Panc1 (cell line): ENCODE measurements at regions not wholly inside any gene's neighbourhood (a gene's known extent, or its start where the extent isn't known, plus 50 kb on each side); places are given as distances from the start of the nearest gene placed in this dataset.

Experiments
- ATAC-seq: fragments of 200-7000 bp; cut with Tn5 transposase; 2 replicates; pipeline ENCODE4 v1.9.1; 2020; ENCODE audit warnings: mild to moderate bottlenecking, moderate library complexity
- BruUV-seq: library from RNA; stranded (reverse); fragments of 400-500 nt; replicated peaks from 2 replicates; lab custom pipeline; 2021; lab: Mats Ljungman, UMichigan
- CTCF ChIA-PET: fragments of 300-600 bp; sonication (Branson Sonifier 250); formaldehyde crosslinking; loops from one replicate; lab custom pipeline; 2022; ENCODE audit warnings: antibody characterized with exemption; lab: Charles Lee
- POLR2A ChIA-PET: fragments of 300-600 bp; sonication (Branson Sonifier 250); formaldehyde crosslinking; loops from one replicate; lab custom pipeline; 2022; ENCODE audit warnings: antibody characterized with exemption; lab: Charles Lee
- DNase-seq: peaks from one replicate; pipeline ENCODE4 v3.0.0-alpha.2; 2010; ENCODE audit warnings: low read depth, low spot score
- H3K27ac ChIP-seq: 2 replicates; pipeline ENCODE4 v1.5.1; 2011; ENCODE audit warnings: mild to moderate bottlenecking, low read length, inconsistent platforms
- H3K27me3 ChIP-seq: fragments of 200-500 bp; sonication (Bioruptor generic); 2 replicates; pipeline ENCODE4 v1.6.0; 2014; ENCODE audit warnings: low read length, inconsistent platforms; ENCODE audit not compliant: control insufficient read depth, insufficient read depth
- H3K36me3 ChIP-seq: fragments of 200-500 bp; sonication (Bioruptor generic); 2 replicates; pipeline ENCODE4 v1.5.1; 2014; ENCODE audit warnings: inconsistent platforms, mild to moderate bottlenecking, low read length, moderate library complexity; ENCODE audit not compliant: control insufficient read depth, insufficient read depth
- H3K4me1 ChIP-seq: 2 replicates; pipeline ENCODE4 v1.5.1; 2011; ENCODE audit warnings: inconsistent platforms, mild to moderate bottlenecking, low read length, moderate library complexity; ENCODE audit not compliant: control insufficient read depth, insufficient read depth
- H3K4me3 ChIP-seq, 2 experiments: 2 replicates each; pipeline ENCODE4 v1.5.1; 2011 to 2012; ENCODE audit warnings: low read depth in 2 of 2, low read length in 2 of 2, mild to moderate bottlenecking in 2 of 2, inconsistent platforms in 1 of 2, moderate library complexity in 1 of 2
- H3K9me3 ChIP-seq: fragments of 200-500 bp; sonication (Bioruptor generic); 2 replicates; pipeline ENCODE4 v1.5.1; 2014; ENCODE audit warnings: low read depth, mild to moderate bottlenecking, inconsistent platforms, low read length, moderate library complexity; ENCODE audit not compliant: control insufficient read depth, insufficient read depth
- POLR2AphosphoS5 ChIP-seq: IDR thresholded peaks from 2 replicates; pipeline ENCODE4 v1.6.1; 2012; ENCODE audit warnings: mild to moderate bottlenecking, low read depth, low read length, moderate library complexity
- SIN3A ChIP-seq: IDR thresholded peaks from 2 replicates; pipeline ENCODE4 v1.6.1; 2012; ENCODE audit warnings: low read depth, mild to moderate bottlenecking, low read length, moderate library complexity, borderline replicate concordance; ENCODE audit not compliant: insufficient read depth
- TCF7L2 ChIP-seq: IDR thresholded peaks from 2 replicates; pipeline ENCODE4 v1.6.1; 2011; ENCODE audit warnings: mild to moderate bottlenecking, low read depth, low read length, inconsistent platforms
- in situ Hi-C: cut with HindIII; loops from 2 replicates; pipeline ENCODE4 v1.10.0; 2016; ENCODE audit warnings: low sequenced_read_pairs, low pct_unique_long_range_greater_than_20kb
- intact Hi-C: fragments of 100-400 bp; cut with micrococcal nuclease; formaldehyde crosslinking; loops from one replicate; pipeline ENCODE4 v1.10.0; 2022; ENCODE audit not compliant: unreplicated experiment
- TF ChIP-seq, protein P1 (sequence below): fragments of 450-650 bp; IDR thresholded peaks from 2 replicates; pipeline ENCODE4 v1.5.1; 2017; ENCODE audit warnings: mild to moderate bottlenecking
- TF ChIP-seq, protein P2 (sequence below), 2 experiments: IDR thresholded peaks; 2 replicates each; pipeline ENCODE4 v1.6.1; 2011 to 2012; ENCODE audit warnings: low read depth in 2 of 2, control low read depth in 1 of 2, low read length in 1 of 2, mild to moderate bottlenecking in 1 of 2, moderate library complexity in 1 of 2; ENCODE audit not compliant: insufficient read depth in 1 of 2

DNA sequence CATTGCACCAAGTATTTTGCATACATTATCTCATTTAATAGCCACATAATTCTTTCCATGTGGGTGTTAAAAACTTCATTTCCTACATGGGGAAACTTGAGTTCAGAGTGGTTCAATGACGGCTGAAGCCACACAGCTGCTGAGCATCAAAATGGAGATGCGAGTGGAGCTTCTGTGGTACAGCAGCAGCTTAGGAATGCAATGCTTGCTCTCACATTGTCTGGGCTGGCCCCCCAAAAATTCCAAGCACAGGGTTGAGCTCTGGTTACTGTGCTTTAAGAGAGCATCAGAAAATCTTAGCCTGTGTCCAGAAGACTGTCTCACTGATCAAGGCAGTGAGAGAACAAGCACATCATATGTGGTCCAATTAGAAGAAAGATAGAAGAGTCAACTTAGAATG is 57.4 kb upstream of the GADL1 start:
- H3K4me1 ChIP-seq, result no peaks in the 10 kb centered on the region
- H3K27ac ChIP-seq, result no peak overlapping the region
- no peaks in the 10 kb centered on the region for H3K27me3 ChIP-seq
- TF ChIP-seq, protein P1, sequence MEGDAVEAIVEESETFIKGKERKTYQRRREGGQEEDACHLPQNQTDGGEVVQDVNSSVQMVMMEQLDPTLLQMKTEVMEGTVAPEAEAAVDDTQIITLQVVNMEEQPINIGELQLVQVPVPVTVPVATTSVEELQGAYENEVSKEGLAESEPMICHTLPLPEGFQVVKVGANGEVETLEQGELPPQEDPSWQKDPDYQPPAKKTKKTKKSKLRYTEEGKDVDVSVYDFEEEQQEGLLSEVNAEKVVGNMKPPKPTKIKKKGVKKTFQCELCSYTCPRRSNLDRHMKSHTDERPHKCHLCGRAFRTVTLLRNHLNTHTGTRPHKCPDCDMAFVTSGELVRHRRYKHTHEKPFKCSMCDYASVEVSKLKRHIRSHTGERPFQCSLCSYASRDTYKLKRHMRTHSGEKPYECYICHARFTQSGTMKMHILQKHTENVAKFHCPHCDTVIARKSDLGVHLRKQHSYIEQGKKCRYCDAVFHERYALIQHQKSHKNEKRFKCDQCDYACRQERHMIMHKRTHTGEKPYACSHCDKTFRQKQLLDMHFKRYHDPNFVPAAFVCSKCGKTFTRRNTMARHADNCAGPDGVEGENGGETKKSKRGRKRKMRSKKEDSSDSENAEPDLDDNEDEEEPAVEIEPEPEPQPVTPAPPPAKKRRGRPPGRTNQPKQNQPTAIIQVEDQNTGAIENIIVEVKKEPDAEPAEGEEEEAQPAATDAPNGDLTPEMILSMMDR, result no peak
- TF ChIP-seq, protein P2, sequence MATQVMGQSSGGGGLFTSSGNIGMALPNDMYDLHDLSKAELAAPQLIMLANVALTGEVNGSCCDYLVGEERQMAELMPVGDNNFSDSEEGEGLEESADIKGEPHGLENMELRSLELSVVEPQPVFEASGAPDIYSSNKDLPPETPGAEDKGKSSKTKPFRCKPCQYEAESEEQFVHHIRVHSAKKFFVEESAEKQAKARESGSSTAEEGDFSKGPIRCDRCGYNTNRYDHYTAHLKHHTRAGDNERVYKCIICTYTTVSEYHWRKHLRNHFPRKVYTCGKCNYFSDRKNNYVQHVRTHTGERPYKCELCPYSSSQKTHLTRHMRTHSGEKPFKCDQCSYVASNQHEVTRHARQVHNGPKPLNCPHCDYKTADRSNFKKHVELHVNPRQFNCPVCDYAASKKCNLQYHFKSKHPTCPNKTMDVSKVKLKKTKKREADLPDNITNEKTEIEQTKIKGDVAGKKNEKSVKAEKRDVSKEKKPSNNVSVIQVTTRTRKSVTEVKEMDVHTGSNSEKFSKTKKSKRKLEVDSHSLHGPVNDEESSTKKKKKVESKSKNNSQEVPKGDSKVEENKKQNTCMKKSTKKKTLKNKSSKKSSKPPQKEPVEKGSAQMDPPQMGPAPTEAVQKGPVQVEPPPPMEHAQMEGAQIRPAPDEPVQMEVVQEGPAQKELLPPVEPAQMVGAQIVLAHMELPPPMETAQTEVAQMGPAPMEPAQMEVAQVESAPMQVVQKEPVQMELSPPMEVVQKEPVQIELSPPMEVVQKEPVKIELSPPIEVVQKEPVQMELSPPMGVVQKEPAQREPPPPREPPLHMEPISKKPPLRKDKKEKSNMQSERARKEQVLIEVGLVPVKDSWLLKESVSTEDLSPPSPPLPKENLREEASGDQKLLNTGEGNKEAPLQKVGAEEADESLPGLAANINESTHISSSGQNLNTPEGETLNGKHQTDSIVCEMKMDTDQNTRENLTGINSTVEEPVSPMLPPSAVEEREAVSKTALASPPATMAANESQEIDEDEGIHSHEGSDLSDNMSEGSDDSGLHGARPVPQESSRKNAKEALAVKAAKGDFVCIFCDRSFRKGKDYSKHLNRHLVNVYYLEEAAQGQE (IDR thresholded peaks at IDR 0.05; ENCODE audit: insufficient read depth in 1 of 2, low read depth in 2 of 2, low read length in 1 of 2), result no peak
- TF ChIP-seq TCF7L2 (no peak), SIN3A (no peak), POLR2AphosphoS5 (no peak)
- CTCF ChIA-PET, result no interaction called here
- BruUV-seq, result no TSS peak
- POLR2A ChIA-PET, result no interaction called here
- H3K9me3 ChIP-seq, result no peaks in the 10 kb centered on the region
- intact Hi-C loops, result no loop called here
- no peaks in the 10 kb centered on the region for H3K36me3 ChIP-seq
- no peak for DNase-seq
- no peak overlapping the region for H3K4me3 ChIP-seq
- ATAC-seq, result no peak
- in situ Hi-C loops, result no loop called here

DNA sequence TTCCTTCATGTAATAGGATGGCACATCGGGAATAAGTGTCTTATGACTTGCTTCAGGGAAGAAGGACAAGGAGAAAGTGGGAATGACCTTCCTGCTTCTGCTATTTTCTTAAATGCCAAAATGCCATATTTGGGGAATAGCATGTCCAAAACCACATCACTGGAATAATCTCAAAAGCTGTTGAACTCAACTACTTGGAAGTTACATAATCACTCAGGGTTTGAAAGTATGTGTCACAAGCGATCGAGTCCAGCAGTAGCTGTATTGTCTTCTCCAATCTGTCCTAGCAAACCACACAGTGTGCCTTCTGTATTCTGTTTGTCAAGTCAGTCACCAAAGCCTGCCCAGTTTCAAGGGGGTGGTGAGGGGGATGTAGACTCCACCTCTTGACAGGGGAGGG is 58.3 kb upstream of the GADL1 start:
- Histone ChIP-seq H3K9me3 (no peaks in the 10 kb centered on the region), H3K27ac (no peak overlapping the region), H3K27me3 (no peaks in the 10 kb centered on the region), H3K4me1 (no peaks in the 10 kb centered on the region), H3K36me3 (no peaks in the 10 kb centered on the region), H3K4me3 (no peak overlapping the region)
- TF ChIP-seq SIN3A, result no peak
- no peak for TF ChIP-seq TCF7L2
- TF ChIP-seq POLR2AphosphoS5, result no peak
- TF ChIP-seq, protein P2 (IDR thresholded peaks at IDR 0.05; ENCODE audit: insufficient read depth in 1 of 2, low read depth in 2 of 2, low read length in 1 of 2), result no peak
- TF ChIP-seq, protein P1, result no peak
- intact Hi-C loops (no loop called here), in situ Hi-C loops (no loop called here)
- DNase-seq, result no peak
- no peak for ATAC-seq
- ChIA-PET CTCF (no interaction called here), POLR2A (no interaction called here)
- BruUV-seq, result no TSS peak
